WI38 (cell line): ENCODE measurements at regions not wholly inside any gene's neighbourhood (a gene's known extent, or its start where the extent isn't known, plus 50 kb on each side); places are given as distances from the start of the nearest gene placed in this dataset.

Experiments used
- H3K4me3 ChIP-seq: 2 replicates; pipeline ENCODE4 v1.5.1; 2011; ENCODE audit warnings: low read depth, mild to moderate bottlenecking, control low read depth, low read length
- CTCF ChIP-seq: IDR thresholded peaks from 2 replicates; pipeline ENCODE4 v1.5.1; 2012; ENCODE audit warnings: low read depth, mild to moderate bottlenecking, control low read depth, low read length

- no peak for TF ChIP-seq CTCF
- H3K4me3 ChIP-seq: no peak overlapping the region
Observed at GRCh38 chr16:13586051-13586450, 333.9 kb upstream of the ERCC4 start.

GRCh38 chr16:13587181-13587580 is 332.8 kb upstream of the ERCC4 start:
- no peak for TF ChIP-seq CTCF
- no peak overlapping the region for H3K4me3 ChIP-seq

- no peak for TF ChIP-seq CTCF
- no peak overlapping the region for H3K4me3 ChIP-seq
Observed at GRCh38 chr16:13594823-13595222, 325.1 kb upstream of the ERCC4 start.

GRCh38 chr16:13606804-13607203 is 313.1 kb upstream of the ERCC4 start:
- no peak overlapping the region for H3K4me3 ChIP-seq
- no peak for TF ChIP-seq CTCF

GRCh38 chr16:13607289-13607688 is 312.7 kb upstream of the ERCC4 start:
- H3K4me3 ChIP-seq: no peak overlapping the region
- no peak for TF ChIP-seq CTCF

- H3K4me3 ChIP-seq: no peak overlapping the region
- no peak for TF ChIP-seq CTCF
Observed at GRCh38 chr16:13611596-13611995, 308.4 kb upstream of the ERCC4 start.

- H3K4me3 ChIP-seq: no peak overlapping the region
- TF ChIP-seq CTCF: no peak
Observed at GRCh38 chr16:13612623-13613022, 307.3 kb upstream of the ERCC4 start.
